ENCODE measurements at regions not wholly inside any gene's neighbourhood (a gene's known extent, or its start where the extent isn't known, plus 50 kb on each side); places are given as distances from the start of the nearest gene placed in this dataset.

DNA sequence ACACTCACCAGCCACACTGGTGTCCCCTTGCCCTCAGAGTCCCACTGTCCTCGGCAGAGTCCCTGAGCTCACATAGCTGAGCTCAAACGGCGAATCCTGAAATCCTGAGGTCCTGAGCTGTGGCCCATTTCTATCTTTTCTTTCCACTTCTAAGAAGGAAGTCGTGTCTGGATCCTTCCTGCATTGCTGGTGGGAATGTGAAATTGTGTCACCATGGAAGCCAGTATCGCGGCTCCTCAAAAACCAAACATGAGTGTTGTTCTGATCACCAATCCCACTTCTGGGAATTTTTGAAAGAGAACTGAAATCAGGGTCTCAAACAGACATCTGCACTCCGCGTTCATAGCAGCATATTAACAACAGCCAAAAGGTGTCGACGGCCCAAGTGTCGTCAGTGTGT lies 244.7 kb downstream of the EIPR1 start:
- H2AK9ac ChIP-seq (replicated peaks; ENCODE audit: low read depth, low read length, poor library complexity), result no peak overlapping the region
- no peak overlapping the region for H3K4me2 ChIP-seq (ENCODE audit: low read depth, low read length)
- H4K91ac ChIP-seq (ENCODE audit: insufficient read depth, low read depth, low read length), result no peak overlapping the region
- H3K23ac ChIP-seq (ENCODE audit: low read depth, low read length), result no peak overlapping the region
- no peak overlapping the region for H3K18ac ChIP-seq (ENCODE audit: low read depth, low read length)
- H2BK20ac ChIP-seq (ENCODE audit: low read depth, low read length), result no peak overlapping the region
- no peak overlapping the region for H3K4me3 ChIP-seq (ENCODE audit: insufficient read depth, low read depth, low read length)
- H3K9me3 ChIP-seq (ENCODE audit: control insufficient read depth, insufficient read depth, low read length), result peaks cover 7% of the 10 kb centered on the region; the same call in 1 of the 2 replicates
- no peaks in the 10 kb centered on the region for H3K4me1 ChIP-seq (ENCODE audit: control insufficient read depth, insufficient read depth, low read length)
- H3K36me3 ChIP-seq (ENCODE audit: control insufficient read depth, insufficient read depth, low read length), result no peaks in the 10 kb centered on the region
- H2BK120ac ChIP-seq (ENCODE audit: low read depth, low read length), result no peak overlapping the region
- no peak overlapping the region for H2BK5ac ChIP-seq (ENCODE audit: low read depth, low read length, poor library complexity, severe bottlenecking)
- H3K79me1 ChIP-seq (ENCODE audit: low read depth in 1 of 2, low read length in 2 of 2), result no peaks in the 10 kb centered on the region
- intact Hi-C loops (cut with micrococcal nuclease), result no loop called here
- no peak overlapping the region for H3K9ac ChIP-seq (ENCODE audit: low read depth, low read length)
- no peak overlapping the region for H2AK5ac ChIP-seq (ENCODE audit: low read depth, low read length)
- in situ Hi-C loops (cut with MboI; ENCODE audit: low sequenced_read_pairs), result no loop called here
- CTCF ChIA-PET, result no interaction called here
- no TSS peak for BruUV-seq (replicated peaks)
- H3K14ac ChIP-seq (replicated peaks; ENCODE audit: low read depth, low read length), result no peak overlapping the region
- POLR2A ChIA-PET (ENCODE audit: unreplicated experiment), result no interaction called here
- no peak overlapping the region for H4K8ac ChIP-seq (ENCODE audit: low read depth in 2 of 2, low read length in 2 of 2)
- no peak overlapping the region for H3K27ac ChIP-seq (ENCODE audit: insufficient read depth, low read length)
- H4K20me1 ChIP-seq (ENCODE audit: insufficient read depth, low read length), result no peaks in the 10 kb centered on the region
- no peaks in the 10 kb centered on the region for H3K9me1 ChIP-seq (ENCODE audit: insufficient read depth, low read length)
- dilution Hi-C loops (cut with HindIII; ENCODE audit: low sequenced_read_pairs, unreplicated experiment), result no loop called here
- no peak overlapping the region for H2BK15ac ChIP-seq (ENCODE audit: low read depth, low read length)
- H2AFZ ChIP-seq (replicated peaks; ENCODE audit: low read length, poor library complexity), result no peak overlapping the region
- no peak for TF ChIP-seq CHD1 (IDR thresholded peaks at IDR 0.05; ENCODE audit: low read depth, low read length)
- TF ChIP-seq MAZ (IDR thresholded peaks at IDR 0.05; ENCODE audit: borderline replicate concordance, low read depth, low read length), result no peak
- TF ChIP-seq, protein P1, sequence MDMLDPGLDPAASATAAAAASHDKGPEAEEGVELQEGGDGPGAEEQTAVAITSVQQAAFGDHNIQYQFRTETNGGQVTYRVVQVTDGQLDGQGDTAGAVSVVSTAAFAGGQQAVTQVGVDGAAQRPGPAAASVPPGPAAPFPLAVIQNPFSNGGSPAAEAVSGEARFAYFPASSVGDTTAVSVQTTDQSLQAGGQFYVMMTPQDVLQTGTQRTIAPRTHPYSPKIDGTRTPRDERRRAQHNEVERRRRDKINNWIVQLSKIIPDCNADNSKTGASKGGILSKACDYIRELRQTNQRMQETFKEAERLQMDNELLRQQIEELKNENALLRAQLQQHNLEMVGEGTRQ (IDR thresholded peaks at IDR 0.05; ENCODE audit: low read depth, low read length), result no peak
- TF ChIP-seq BHLHE40 (IDR thresholded peaks at IDR 0.05; ENCODE audit: low read depth, low read length), result no peak
- no peak for TF ChIP-seq RFX5 (IDR thresholded peaks at IDR 0.05; ENCODE audit: low read depth, low read length)
- no peak for TF ChIP-seq NFE2L2 (IDR thresholded peaks at IDR 0.05; ENCODE audit: low read depth, low read length)
- no peak for TF ChIP-seq FOS (IDR thresholded peaks at IDR 0.05; ENCODE audit: low read depth, low read length)
- TF ChIP-seq MAFK (IDR thresholded peaks at IDR 0.05; ENCODE audit: low read depth, low read length), result no peak
- TF ChIP-seq, protein P2, sequence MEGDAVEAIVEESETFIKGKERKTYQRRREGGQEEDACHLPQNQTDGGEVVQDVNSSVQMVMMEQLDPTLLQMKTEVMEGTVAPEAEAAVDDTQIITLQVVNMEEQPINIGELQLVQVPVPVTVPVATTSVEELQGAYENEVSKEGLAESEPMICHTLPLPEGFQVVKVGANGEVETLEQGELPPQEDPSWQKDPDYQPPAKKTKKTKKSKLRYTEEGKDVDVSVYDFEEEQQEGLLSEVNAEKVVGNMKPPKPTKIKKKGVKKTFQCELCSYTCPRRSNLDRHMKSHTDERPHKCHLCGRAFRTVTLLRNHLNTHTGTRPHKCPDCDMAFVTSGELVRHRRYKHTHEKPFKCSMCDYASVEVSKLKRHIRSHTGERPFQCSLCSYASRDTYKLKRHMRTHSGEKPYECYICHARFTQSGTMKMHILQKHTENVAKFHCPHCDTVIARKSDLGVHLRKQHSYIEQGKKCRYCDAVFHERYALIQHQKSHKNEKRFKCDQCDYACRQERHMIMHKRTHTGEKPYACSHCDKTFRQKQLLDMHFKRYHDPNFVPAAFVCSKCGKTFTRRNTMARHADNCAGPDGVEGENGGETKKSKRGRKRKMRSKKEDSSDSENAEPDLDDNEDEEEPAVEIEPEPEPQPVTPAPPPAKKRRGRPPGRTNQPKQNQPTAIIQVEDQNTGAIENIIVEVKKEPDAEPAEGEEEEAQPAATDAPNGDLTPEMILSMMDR (conservative IDR thresholded peaks at IDR 0.05; ENCODE audit: low read depth, low read length), result no peak
- no peak for TF ChIP-seq RCOR1 (IDR thresholded peaks at IDR 0.05; ENCODE audit: insufficient replicate concordance, low read length)
- TF ChIP-seq CEBPB (IDR thresholded peaks at IDR 0.05; ENCODE audit: low read depth, low read length), result no peak
- TF ChIP-seq, protein P3, sequence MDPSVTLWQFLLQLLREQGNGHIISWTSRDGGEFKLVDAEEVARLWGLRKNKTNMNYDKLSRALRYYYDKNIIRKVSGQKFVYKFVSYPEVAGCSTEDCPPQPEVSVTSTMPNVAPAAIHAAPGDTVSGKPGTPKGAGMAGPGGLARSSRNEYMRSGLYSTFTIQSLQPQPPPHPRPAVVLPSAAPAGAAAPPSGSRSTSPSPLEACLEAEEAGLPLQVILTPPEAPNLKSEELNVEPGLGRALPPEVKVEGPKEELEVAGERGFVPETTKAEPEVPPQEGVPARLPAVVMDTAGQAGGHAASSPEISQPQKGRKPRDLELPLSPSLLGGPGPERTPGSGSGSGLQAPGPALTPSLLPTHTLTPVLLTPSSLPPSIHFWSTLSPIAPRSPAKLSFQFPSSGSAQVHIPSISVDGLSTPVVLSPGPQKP (IDR thresholded peaks at IDR 0.05; ENCODE audit: borderline replicate concordance, low read depth, low read length), result no peak
- TF ChIP-seq SMC3 (IDR thresholded peaks at IDR 0.05; ENCODE audit: low read depth, low read length), result no peak
- no peak for TF ChIP-seq MXI1 (IDR thresholded peaks at IDR 0.05; ENCODE audit: borderline replicate concordance, low read depth, low read length)
- no peak for TF ChIP-seq RAD21 (IDR thresholded peaks at IDR 0.05; ENCODE audit: low read length)
- no CpG with 5 or more reads among the region's 11 CpGs for WGBS, 2 experiments (ENCODE audit: extremely low coverage in 2 of 2, insufficient read length in 1 of 2)
- H3K27me3 ChIP-seq (ENCODE audit: control insufficient read depth, insufficient read depth, low read length), result no peaks in the 10 kb centered on the region; the same call in 1 of the 2 replicates
- no peak overlapping the region for H3K4ac ChIP-seq (ENCODE audit: low read depth, low read length)
- ATAC-seq (ENCODE audit: low read depth) (no peak), DNase-seq (no peak)
- H4K5ac ChIP-seq (ENCODE audit: low read depth, low read length), result no peak overlapping the region
- H3K56ac ChIP-seq (ENCODE audit: extremely low read depth, insufficient read depth, low read length), result no peak overlapping the region
